Spinal cord (tissue), 9 donors: ENCODE measurements at regions not wholly inside any gene's neighbourhood (a gene's known extent, or its start where the extent isn't known, plus 50 kb on each side); places are given as distances from the start of the nearest gene placed in this dataset.

Experiments
- DNase-seq, 6 donors: peaks; one replicate each; pipeline versions ENCODE4 v3.0.0 to v3.0.0-alpha.2; 2013 to 2015; ENCODE audit warnings: low spot score in 6 of 6, low read depth in 4 of 6
- H3K27ac ChIP-seq: one replicate; pipeline ENCODE4 v1.5.1; 2013; ENCODE audit warnings: low read depth, low read length, control low read depth
- H3K27me3 ChIP-seq: one replicate; pipeline ENCODE4 v1.6.1; 2013; ENCODE audit warnings: low read length; ENCODE audit not compliant: control insufficient read depth, insufficient read depth
- H3K36me3 ChIP-seq: one replicate; pipeline ENCODE4 v1.6.1; 2013; ENCODE audit warnings: low read length; ENCODE audit not compliant: control insufficient read depth, insufficient read depth
- H3K4me1 ChIP-seq: one replicate; pipeline ENCODE4 v1.6.1; 2013; ENCODE audit warnings: low read length; ENCODE audit not compliant: control insufficient read depth, insufficient read depth
- H3K4me3 ChIP-seq: one replicate; pipeline ENCODE4 v1.5.1; 2013; ENCODE audit warnings: low read depth, low read length, control low read depth
- H3K9me3 ChIP-seq: one replicate; pipeline ENCODE4 v1.6.1; 2013; ENCODE audit warnings: low read length; ENCODE audit not compliant: control insufficient read depth, insufficient read depth
- WGBS: methylation state at CpG from one replicate; pipeline ENCODE4 v1.1.5; 2013; ENCODE audit warnings: missing lambda C conversion rate; ENCODE audit not compliant: insufficient coverage; 5-methylcytosine and 5-hydroxymethylcytosine counted together
- donor health status: healthy.

DNA sequence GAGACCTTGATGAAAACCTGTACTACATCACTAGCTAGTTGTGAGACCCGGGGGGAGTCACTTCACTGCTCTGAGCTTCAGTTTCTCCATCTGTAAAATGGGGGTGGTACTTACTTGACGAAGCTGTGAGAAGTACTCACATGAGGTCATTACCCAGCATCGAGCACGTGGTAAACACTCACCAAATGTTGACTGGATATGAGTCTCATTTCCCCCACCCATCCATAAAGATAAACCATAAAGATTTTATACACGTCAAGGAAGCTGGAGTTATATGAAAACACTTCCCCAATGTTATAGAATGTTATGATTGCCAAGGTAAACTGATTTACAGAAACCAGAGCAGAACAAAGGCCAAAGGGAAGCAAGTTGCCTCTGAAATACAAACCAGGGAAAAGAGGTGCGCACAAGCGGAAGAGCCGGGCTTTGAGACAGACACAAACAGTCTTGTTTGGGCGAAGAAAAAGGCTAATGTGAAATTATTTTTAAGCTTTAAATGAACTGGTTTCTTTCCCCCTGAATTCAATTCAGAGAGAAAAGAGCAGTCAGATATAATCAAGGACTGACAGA lies 536.8 kb downstream of the MED13L start:
- H3K4me3 ChIP-seq, result no peak overlapping the region
- H3K9me3 ChIP-seq, result no peaks in the 10 kb centered on the region
- H3K4me1 ChIP-seq, result no peaks in the 10 kb centered on the region
- 63% methylated on average over 3 of the region's 9 CpGs for WGBS
- no peak for DNase-seq
- no peaks in the 10 kb centered on the region for H3K27me3 ChIP-seq
- H3K36me3 ChIP-seq, result no peaks in the 10 kb centered on the region
- H3K27ac ChIP-seq, result no peak overlapping the region

- no peaks in the 10 kb centered on the region for H3K4me1 ChIP-seq
- DNase-seq, result no peak
- 93% methylated on average over 2 of the region's 2 CpGs for WGBS
- no peak overlapping the region for H3K4me3 ChIP-seq
- no peaks in the 10 kb centered on the region for H3K9me3 ChIP-seq
- H3K36me3 ChIP-seq, result no peaks in the 10 kb centered on the region
- no peaks in the 10 kb centered on the region for H3K27me3 ChIP-seq
- H3K27ac ChIP-seq, result no peak overlapping the region
Observed at GRCh38 chr12:115737895-115738294, 539.6 kb downstream of the MED13L start.

- H3K9me3 ChIP-seq, result no peaks in the 10 kb centered on the region
- H3K27ac ChIP-seq, result no peak overlapping the region
- H3K36me3 ChIP-seq, result no peaks in the 10 kb centered on the region
- DNase-seq, result no peak
- H3K27me3 ChIP-seq, result no peaks in the 10 kb centered on the region
- H3K4me3 ChIP-seq, result no peak overlapping the region
- 90% methylated on average over 2 of the region's 3 CpGs for WGBS
- no peaks in the 10 kb centered on the region for H3K4me1 ChIP-seq
Observed at GRCh38 chr12:115736360-115736759, 541.1 kb downstream of the MED13L start.

DNA sequence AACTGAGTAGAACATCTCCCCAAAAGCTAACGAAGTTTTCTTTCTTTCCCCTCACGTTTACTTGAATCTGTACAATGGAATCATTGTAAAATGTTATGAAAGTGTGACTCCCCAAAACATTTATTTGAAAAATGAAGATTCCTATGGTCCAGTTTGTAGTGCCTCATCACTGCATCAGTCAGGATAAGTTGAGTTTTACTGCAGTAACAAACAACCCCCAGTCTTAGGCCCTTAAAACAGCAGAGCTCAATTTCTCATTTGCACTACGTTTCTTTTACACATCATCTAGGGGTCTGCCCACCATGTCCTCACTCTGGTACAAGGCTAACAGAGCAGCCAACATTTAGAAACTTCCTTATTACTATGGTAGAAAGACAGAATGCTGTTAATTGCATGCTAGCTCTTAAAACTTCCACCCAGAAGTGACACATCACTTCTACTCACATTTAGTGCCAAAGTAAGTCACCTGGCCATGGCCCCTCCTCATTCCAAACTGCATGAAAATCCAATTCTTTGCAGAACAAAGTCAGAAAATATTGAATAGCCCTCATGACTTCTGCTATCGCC lies 546.4 kb downstream of the MED13L start:
- H3K27ac ChIP-seq, result no peak overlapping the region
- WGBS, result no CpG with 5 or more reads among the region's 4 CpGs
- H3K9me3 ChIP-seq, result no peaks in the 10 kb centered on the region
- H3K36me3 ChIP-seq, result no peaks in the 10 kb centered on the region
- no peak for DNase-seq
- H3K4me3 ChIP-seq, result no peak overlapping the region
- no peaks in the 10 kb centered on the region for H3K4me1 ChIP-seq
- no peaks in the 10 kb centered on the region for H3K27me3 ChIP-seq

GRCh38 chr12:115726691-115727090 lies 550.8 kb downstream of the MED13L start:
- Histone ChIP-seq H3K36me3 (no peaks in the 10 kb centered on the region), H3K4me1 (no peaks in the 10 kb centered on the region), H3K27ac (no peak overlapping the region), H3K27me3 (no peaks in the 10 kb centered on the region), H3K4me3 (no peak overlapping the region), H3K9me3 (no peaks in the 10 kb centered on the region)
- no CpG with 5 or more reads among the region's 5 CpGs for WGBS
- DNase-seq, result no peak

DNA sequence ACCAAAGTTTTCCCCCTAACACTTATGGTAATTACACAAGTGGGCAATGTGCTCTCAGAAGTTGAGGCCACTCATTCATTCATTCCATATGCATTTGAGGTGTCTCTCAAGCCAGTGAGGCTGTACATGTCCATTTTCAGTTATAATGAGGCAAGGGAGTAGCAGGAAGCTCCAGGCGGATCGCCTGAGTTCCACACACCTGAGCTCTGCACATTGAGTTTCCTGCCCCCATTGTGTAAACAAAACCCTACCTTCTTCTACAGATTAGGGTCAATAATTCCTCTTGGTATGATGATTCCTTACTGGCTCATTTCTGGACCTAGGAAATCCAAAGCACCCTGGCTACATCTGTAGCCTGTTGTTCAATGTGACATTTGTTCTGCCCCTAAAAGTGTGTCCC lies 555.3 kb downstream of the MED13L start:
- no peaks in the 10 kb centered on the region for H3K27me3 ChIP-seq
- no peaks in the 10 kb centered on the region for H3K36me3 ChIP-seq
- no CpG with 5 or more reads among the region's 2 CpGs for WGBS
- H3K27ac ChIP-seq, result no peak overlapping the region
- H3K4me1 ChIP-seq, result no peaks in the 10 kb centered on the region
- no peaks in the 10 kb centered on the region for H3K9me3 ChIP-seq
- no peak overlapping the region for H3K4me3 ChIP-seq
- no peak for DNase-seq

DNA sequence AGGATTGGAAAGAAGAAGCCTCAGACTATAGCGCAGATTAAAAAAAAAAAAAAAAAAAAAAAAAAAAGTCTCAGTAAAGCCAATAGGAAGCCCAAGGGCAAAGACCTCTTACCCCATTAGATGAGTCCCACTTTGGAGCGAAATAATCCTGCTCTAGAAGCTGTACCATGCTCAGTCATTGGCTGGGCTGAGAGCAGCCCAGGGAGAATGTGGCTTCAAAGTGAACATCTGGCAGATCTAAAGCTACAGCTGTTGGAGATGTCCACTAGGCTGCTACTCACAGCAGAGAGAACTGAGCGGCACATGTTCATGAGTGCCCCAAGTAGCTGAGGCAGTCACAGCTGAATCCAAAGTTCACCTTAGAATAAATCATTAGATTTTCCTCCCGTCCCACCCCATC lies 560.9 kb downstream of the MED13L start:
- 50% methylated on average over 2 of the region's 4 CpGs for WGBS
- no peak overlapping the region for H3K27ac ChIP-seq
- no peak overlapping the region for H3K4me3 ChIP-seq
- DNase-seq, result no peak
- no peaks in the 10 kb centered on the region for H3K4me1 ChIP-seq
- no peaks in the 10 kb centered on the region for H3K27me3 ChIP-seq
- no peaks in the 10 kb centered on the region for H3K9me3 ChIP-seq
- no peaks in the 10 kb centered on the region for H3K36me3 ChIP-seq

DNA sequence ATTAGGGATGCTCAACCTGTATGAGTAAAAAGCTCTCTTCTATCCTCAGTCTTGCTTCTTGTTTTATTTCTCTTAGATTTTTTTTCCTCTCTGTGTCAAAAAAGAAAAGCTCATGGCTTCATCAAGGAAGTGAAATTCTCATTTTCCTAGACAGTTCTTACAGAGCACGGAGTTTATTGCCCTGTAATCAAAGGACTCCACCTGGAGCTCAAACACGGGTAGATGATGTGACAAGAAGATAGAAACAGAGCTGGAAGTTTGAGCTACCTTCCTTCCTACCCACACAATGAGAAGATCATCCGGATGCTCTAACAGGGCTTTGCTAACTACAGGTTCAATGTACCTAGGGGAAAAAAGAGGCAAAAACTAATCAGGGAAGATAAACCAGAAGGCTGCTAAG lies 564.8 kb downstream of the MED13L start:
- H3K27me3 ChIP-seq, result no peaks in the 10 kb centered on the region
- no peak overlapping the region for H3K27ac ChIP-seq
- no CpG with 5 or more reads among the region's 3 CpGs for WGBS
- H3K4me3 ChIP-seq, result no peak overlapping the region
- H3K4me1 ChIP-seq, result peaks cover 4% of the 10 kb centered on the region
- no peak for DNase-seq
- H3K36me3 ChIP-seq, result no peaks in the 10 kb centered on the region
- H3K9me3 ChIP-seq, result no peaks in the 10 kb centered on the region

GRCh38 chr12:115710104-115710564 lies 567.4 kb downstream of the MED13L start:
- no CpG with 5 or more reads among the region's 3 CpGs for WGBS
- H3K27me3 ChIP-seq, result no peaks in the 10 kb centered on the region
- H3K4me3 ChIP-seq, result no peak overlapping the region
- H3K4me1 ChIP-seq, result peaks cover 4% of the 10 kb centered on the region
- DNase-seq, result peak in 4 of 6 donors; percentile 15 to 81 (median 36)
- no peaks in the 10 kb centered on the region for H3K36me3 ChIP-seq
- H3K27ac ChIP-seq, result no peak overlapping the region
- no peaks in the 10 kb centered on the region for H3K9me3 ChIP-seq

- Histone ChIP-seq H3K4me1 (peaks cover 4% of the 10 kb centered on the region), H3K27me3 (no peaks in the 10 kb centered on the region), H3K9me3 (no peaks in the 10 kb centered on the region), H3K27ac (no peak overlapping the region), H3K4me3 (no peak overlapping the region), H3K36me3 (no peaks in the 10 kb centered on the region)
- peak in 4 of 6 donors; percentile 15 to 70 (median 42) for DNase-seq
- WGBS, result 27% methylated on average over 4 of the region's 10 CpGs
Observed at GRCh38 chr12:115709540-115710011, 567.9 kb downstream of the MED13L start.
